ENCODE measurements at regions not wholly inside any gene's neighbourhood (a gene's known extent, or its start where the extent isn't known, plus 50 kb on each side); places are given as distances from the start of the nearest gene placed in this dataset.
"Not testable (repeated sequence)": the region's sequence is repeated elsewhere in the genome, so short reads cannot be mapped to it uniquely, and the experiment has no call there.

DNA sequence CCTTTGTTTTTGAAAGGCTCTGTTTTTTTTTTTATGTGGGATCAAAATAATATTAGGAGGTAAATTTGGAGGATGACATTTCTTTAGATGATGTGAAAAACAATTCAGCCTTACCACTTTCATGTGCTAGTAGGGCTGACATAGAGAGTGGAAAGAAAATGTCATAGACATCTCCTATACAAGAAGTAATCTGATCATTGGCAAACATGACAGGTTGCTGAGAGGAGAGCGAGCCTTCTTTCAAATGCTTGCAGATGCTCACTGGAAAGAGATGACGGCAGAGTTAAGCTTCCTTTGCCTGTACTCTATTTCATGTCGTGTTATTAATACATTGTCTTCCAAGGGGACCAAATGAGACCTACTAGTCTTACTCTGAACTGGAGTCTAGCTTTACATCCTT is 160.1 kb upstream of the DAP start:
- DNase-seq (ENCODE audit: low spot score), result no peak

DNA sequence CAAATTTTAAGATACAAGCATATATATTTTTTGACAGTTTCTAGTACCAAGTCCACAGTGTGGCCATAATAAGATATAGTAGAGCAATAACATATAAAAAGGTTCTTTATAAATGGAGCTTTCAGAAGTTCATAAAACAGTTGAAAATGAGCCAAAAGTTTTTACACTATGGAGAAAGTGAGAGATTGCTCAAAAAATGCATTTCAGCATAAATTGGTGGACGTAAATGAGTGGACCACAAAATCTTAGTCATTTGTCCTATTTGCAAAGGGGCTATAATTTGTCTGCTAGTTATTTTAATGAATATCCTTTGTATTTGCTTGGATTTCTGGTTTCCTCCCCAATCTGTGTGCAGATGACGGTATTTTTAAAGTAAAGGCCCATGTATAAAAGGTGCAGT is 159.4 kb upstream of the DAP start:
- no peak for DNase-seq (ENCODE audit: low spot score)

DNA sequence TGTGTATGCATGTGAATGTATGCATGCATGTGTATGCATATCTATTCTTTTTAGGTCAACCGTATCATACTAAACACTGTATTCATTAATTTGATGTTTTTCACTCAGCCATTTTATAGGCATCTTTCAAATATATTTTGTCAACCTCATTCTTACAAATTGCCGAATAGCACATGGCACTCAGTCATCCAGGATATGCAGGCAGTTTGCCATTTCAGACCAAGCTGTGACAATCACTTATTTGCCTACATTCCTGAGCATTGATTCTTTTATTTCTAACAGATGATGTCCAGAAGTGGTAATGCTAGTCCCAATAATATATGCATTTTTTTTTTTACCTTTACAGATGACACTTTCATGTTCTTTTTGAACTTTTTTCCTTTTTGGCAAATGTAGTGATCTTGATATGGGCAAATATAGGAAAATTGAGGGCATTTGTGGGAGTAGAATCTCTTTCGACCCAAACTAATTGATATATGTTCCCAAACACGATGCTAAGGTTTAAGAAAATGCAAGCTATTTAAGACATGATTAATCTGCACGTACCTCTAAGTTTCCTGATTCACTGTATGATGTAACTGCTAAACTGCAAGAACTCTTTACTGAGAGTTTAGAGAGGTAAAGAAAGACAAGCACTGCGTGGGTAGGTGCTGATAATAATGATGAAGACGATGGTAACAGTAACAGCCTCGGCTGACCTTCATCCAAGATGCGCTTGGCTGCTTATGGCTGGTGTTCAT is 153.9 kb upstream of the DAP start:
- DNase-seq (ENCODE audit: low spot score), result no peak

DNA sequence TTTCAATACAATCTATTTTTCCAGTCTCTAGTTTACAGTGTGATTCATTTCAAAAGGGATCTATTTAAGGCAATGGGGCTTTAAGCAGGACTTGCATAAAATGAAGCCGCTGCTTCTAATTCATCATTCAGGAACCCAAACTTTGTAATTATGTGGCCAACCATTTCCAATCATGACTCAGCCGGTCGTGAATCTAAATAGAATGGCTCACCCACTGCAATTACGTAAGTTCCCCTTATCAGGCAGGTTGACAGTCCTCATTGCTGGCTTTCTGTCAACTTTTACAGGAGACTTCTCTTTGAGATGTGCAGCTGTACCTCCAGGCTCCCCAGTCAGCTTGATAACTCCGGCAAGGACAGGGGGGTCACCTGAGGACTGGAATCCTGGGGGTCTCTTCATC is 152.8 kb upstream of the DAP start:
- DNase-seq (ENCODE audit: low spot score), result no peak

DNA sequence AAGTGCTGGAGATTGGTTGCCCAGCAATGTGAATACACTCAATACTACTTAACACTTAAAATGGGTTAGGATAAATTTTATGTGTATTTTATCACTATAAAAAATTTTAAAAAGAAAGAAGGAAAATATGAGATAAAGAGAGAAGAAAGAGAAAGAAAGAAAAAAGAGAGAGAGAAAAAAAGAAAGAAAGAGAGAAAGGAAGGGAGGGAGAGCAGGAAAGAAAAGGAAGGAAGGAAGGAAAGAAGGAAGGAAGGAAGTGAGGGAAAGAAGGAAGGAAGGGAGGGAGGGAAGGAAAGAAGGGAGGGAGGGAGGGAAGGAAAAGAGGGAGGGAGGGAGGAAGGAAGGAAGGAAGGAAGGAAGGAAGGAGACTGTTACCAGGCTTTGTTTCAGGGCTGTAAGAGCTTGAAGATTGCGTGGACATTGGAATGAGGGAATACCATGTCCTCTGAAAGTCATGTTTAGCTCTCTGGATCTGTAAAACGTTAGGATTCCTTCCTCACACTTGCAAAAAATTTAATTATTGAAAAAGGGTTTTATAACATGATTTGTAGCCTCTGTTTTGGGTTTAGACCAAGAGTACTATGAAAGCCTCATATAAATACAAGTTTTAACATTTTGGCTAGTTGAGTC is 152.3 kb upstream of the DAP start:
- DNase-seq (ENCODE audit: low spot score), result no peak

DNA sequence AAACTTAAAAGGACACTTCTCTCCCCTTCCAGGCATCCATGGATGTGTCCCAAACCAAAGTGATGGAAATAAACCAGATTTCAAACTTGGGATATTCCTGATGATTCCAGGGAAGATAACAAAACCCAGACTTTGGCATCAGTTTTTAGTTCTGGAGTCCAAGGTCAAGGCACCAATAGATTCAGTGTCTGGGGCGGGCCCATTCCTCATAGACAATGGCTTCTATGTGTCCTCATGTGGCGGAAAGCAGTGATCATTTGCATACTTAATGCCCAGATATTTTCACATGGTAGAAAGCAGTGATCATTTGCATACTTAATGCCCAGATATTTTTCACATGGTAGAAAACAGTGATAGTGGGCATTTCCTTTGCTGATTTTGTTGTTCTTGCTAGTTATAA is 151.4 kb upstream of the DAP start:
- DNase-seq (ENCODE audit: low spot score), result no peak

DNA sequence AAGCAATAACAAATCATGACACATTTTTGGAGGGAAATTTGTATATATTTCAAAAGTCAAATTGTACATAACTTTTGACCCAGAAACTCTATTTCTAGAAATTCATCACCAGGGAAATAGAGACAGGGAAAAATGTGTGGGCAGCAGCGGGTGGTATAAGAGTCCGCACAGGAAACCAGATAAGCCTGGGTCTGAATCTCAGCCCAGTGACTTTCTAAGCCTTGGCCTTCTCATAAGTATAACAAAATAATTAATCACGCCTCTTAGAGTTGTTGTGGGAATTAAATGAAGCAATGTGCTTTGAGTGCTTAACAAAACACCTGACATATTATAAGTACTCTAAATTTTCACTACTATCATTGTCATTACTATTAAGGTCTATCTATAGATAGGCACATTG is 149.2 kb upstream of the DAP start:
- no peak for DNase-seq (ENCODE audit: low spot score)

DNA sequence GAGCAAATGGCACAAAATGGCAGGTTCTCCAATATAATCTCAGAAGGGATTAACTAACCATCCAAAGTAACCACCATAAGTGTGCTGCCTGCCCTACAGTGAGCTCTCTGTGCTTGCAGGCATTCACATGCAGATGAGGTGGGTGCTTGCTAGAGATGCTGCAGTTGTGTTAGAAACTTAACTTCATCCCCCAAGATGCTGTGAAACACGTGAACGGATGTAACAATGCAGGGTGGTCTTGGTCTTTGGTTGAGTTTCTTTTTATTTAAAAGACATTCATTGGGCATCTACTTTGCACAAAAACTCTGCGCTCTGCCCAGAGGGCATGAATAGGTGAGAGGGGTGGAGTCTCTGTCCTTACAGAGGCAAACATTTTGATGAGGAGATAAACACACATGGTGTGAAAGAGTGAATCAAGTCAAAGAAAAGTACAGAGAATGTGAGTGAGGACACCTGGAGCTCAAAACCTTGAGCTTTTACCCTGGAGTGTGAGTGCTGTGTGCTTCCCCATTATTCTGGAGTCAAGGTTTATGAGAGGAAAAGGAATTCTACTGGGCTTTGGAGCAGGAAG is 143.9 kb upstream of the DAP start:
- no peak for DNase-seq (ENCODE audit: low spot score)

DNA sequence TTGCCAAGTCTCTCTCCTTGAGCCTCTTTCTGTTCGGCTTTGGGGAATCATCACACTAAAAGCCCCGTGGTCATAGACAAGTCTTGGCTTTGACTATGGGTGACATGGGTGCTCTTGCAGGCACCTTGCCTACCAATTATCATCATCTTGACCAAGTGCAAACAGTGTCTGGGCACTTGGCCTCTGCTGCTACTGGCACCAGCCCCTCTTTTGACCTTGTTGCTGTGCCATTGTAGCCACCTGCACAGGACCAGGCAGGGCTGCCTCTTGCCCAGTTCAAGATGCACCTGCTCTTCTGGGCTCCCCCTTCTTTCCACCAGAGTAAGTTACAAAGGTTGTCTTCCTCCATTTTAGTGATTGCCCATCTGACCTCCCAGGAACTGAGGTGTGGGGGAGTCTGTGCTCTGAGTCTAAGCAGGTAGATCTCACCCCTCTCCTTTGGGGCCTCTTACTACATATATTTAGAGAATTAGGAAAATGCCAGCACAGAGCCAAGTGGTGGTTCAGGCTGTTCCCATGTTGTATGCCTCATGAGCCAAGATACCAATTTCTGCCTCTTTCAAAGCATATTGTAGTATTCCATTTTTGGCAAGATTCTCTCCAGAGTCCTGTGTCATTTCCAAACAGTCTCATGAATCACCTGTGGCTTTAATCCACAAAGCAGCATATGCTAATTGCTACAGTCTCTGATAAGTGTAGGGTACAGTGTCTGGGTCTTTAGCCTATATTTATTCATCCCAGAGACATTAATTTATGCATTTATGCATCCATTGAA is 142.9 kb upstream of the DAP start:
- DNase-seq (ENCODE audit: low spot score), result no peak

DNA sequence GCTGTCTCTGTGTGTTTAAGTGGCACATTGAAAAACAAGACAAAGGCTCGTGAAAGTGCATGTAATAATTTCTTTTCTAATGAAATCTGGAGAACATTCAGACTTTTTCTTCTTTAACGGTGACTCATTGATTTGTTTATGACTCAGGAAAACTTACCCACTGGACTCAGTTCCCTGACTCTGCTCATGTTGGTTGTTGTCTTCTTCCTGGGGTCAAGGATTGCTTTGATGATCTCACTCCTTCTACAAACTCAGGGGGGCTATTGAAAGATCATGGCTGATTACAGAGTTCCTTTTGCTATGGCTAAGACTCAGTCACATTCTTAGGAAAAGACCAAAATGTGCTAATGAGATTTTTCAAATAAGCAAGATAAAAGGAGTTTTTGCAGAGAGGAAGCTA is 141.1 kb upstream of the DAP start:
- DNase-seq (ENCODE audit: low spot score), result no peak

DNA sequence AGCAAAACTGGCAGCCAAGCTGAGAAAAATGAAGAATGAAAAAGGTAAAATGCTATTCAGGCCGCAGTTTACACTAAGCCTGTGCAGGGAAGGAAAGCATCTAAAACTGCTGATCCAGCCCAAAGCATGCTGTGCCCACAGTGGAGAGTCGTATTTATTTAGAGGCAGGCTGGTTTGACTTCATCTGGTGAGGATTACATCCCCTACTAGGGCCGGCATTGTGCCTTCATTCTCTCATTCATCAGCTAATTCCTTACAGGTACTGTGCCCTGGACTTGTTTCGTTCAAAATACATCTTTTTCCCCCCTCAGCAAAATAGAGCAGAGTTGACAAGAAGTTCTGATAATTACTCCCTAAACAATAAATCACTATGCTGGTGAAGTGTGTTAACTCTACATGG is 137.5 kb upstream of the DAP start:
- no peak for DNase-seq (ENCODE audit: low spot score)

DNA sequence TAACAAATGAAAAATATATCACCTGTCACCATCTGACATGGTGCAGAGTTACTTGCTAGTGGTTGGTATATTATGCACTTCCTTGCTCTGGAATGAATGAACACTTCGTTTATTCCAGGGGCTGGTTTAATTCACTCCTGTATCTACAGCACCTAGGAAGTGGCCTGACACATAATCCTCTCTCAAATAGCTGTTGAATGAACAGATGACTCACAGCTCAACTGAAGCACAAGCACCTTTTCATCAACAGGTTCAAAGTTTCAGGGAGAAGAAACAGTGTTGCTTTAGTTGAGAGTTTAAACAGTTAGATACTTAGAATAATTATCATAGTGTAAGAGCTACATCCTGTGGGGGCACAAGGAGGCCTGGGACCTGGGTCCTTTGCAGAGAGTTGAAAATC is 135.0 kb upstream of the DAP start:
- DNase-seq (ENCODE audit: low spot score), result no peak

DNA sequence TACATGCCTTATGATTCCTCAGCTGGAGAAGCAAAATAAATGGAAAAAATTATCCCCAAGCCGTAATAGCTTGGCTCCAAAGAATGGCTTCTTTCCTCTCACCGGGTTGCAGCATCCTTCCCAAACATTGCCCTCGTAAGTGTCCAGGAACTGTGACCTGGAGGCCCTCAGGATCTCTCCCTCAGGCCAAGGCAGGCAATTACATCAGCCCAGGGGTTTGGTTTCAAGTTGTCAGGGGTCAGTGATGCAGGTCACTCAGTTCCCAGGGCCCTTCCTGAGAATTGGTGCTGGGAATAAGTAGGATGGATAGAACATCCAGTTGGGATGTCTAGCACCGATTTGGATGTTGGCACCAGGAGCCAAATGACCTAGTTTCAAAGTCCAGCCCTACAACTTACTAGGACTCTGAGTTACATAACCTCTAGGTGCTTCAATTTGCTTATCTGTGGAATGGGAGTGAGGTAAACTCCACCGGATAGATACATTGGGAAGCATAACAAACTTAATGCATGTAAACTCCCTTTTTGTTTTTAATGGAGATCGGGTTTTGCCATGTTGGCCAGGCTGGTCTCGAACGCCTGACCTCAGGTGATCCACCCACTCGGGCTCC is 133.5 kb upstream of the DAP start:
- no peak for DNase-seq (ENCODE audit: low spot score)

DNA sequence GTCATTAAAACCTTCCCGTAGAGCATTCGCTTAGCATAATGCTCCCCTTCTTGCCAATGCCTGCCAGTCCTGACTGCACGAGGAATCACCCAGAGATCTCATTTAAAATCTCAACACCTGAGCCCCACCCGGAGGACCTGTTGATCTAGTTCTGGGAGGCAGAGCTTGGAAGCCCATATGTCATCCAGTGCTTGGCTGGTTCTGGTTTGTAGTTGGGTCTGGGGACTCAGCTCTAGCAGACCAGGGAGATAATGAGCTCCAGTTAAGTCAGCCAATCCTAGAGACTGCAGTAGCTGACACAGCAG is 131.8 kb upstream of the DAP start:
- no peak for DNase-seq (ENCODE audit: low spot score)

DNA sequence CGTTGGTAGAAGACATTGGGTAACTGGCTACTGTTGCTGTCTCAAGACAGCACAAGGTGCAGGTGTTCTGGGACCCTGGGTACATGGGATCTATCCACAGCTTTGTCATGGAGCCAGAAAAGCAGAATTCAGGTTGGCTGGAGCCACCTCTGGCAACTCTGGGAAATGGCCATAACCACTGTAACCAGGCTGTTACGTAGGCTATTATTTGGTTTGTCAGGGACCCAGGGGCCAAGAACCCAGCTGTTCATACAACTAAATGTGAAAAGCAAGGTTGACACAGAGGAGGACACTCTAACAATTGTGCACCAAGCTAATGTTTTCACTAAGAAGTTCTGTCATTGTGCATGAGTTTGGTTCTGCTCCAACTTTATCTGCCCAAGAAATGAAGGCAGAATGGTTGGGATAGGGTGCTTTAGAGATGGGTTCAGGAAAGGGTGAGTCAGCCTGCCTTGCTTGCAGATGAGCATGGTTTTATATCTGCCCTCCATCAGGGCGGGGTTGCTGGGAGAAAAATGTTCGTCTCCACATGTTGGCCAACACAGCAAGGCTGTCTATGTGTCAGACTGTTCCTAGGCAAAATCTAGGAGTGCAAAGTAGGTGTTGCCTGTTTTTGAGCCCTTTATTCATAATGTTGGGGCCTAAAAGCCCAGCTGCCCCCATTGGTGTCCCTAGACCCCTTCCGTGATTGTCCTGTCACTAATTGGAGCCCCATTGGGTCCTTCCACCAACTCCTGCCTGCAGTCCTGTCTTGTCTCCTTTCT is 131.3 kb upstream of the DAP start:
- DNase-seq (ENCODE audit: low spot score), result no peak

DNA sequence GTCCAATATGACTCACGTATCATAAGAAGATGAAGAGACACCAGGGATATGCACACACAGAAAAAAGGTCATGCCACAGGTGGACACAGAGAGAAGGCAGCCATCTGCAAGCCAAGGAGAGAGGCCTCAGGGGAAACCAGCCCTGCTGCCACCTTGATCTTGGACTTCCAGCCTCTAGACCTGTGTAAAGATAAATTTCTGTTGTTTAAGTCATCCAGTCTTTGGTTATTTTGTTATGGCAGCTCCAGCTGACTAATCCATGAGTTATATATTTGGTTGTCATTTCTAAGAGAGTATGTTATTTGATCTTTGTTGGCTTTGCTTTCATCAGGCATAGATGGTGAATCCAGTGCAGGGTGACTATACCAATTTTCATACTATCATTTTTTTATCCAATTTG is 130.2 kb upstream of the DAP start:
- no peak for DNase-seq (ENCODE audit: low spot score)

DNA sequence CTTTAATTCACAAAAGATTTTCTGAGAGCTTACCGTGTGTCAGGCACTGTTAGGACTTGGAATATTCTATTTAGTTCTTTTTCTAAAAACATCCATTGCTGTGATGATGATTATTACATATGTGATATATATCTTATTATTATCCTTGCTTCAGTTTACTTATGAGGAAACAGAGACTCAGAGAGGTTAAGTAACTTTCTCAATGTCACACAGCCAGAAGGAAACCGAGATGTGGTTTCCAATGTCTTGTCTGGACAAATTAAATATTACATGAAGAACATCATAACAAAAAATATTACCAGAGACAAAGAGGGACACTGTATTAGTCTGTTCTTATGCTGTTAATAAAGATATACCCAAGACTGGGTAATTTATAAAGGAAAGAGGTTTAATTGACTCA is 125.5 kb upstream of the DAP start:
- no peak for DNase-seq (ENCODE audit: low spot score)

DNA sequence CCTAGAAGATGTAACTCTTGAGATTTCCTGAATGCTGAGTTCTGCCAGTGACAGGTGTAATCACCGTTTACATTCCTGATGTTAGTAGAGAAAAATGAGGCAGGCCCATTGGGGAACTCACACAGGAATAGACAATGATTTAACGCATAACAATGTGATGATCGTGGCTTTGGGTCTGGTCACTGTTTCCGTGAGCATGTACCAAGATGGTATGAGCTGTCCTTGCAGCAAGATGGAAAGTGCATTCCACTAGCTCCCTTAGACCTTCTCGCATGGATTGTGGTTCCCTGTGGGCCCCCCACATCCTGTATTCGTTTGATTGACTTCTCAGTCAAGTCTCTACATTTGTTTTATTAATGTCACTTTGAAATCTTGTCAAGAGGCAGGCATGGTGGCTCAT is 124.0 kb upstream of the DAP start:
- DNase-seq (ENCODE audit: low spot score), result no peak

DNA sequence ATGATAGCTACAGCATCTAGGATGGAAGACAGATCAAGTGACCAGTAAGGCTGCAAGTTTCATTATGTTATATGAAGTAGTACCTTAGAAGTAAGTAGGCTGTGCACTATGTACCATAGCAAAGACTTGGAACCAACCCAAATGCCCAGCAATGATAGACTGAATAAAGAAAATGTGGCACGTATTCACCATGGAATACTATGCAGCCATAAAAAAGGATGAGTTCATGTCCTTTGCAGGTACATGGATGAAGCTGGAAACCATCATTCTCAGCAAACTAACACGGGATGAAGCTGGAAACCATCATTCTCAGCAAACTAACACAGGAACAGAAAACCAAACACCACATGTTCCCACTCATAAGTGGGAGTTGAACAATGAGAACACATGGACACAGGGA is 122.9 kb upstream of the DAP start:
- not testable (repeated sequence) for DNase-seq (ENCODE audit: low spot score)

DNA sequence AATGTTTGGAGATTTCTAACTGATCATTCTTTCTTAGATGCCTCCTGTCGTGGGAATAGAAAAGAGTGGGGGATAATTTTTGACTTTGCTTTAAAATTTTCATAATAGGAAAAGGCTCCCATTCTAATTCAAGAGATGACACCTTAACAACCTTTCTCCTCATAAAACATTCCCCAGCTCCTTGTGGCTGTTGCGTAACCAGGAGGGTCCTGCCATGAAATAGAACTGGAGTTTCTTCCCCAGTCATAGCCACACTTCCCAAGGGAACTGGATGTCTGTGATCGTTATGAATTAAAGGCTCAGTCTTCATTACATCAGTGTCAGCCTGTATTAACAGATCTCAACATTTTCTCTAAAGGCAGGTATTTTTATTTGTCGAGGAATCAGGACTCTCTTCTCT is 119.9 kb upstream of the DAP start:
- DNase-seq (ENCODE audit: low spot score), result no peak

DNA sequence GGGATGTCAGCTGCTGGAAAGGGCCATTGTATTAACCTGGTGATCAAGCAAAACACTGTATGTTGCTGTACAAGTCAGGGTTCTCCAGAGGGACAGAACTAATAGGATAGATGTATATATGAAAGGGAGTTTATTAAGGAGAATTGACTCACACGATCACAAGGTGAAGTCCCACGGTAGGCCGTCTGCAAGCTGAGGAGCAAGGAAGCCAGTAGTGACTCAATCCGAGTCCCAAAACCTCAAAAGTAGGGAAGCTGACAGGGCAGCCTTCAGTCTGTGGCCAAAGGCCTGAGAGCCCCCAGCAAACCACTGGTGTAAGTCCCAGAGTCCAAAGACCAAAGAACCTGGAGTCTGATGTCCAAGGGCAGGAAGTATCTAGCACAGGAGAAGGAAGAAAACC is 116.0 kb upstream of the DAP start:
- DNase-seq (ENCODE audit: low spot score), result not testable (repeated sequence)

Data from left forelimb (tissue), 1 donor.